ENCODE measurements at regions not wholly inside any gene's neighbourhood (a gene's known extent, or its start where the extent isn't known, plus 50 kb on each side); places are given as distances from the start of the nearest gene placed in this dataset.

GRCh38 chr2:199130501-199130900 is 327.2 kb downstream of the SATB2 start (continued):
- TF ChIP-seq REST (IDR thresholded peaks at IDR 0.05), result no peak
- no peak for TF ChIP-seq EGR1 (IDR thresholded peaks at IDR 0.05; ENCODE audit: low read depth in 2 of 2)
- TF ChIP-seq RAD21 (IDR thresholded peaks at IDR 0.05), result no peak
- TF ChIP-seq SP1 (IDR thresholded peaks at IDR 0.05), result no peak
- no peak for TF ChIP-seq FOXA2 (IDR thresholded peaks at IDR 0.05)
- TF ChIP-seq JUND (IDR thresholded peaks at IDR 0.05), result no peak
- no peak for TF ChIP-seq YY1 (IDR thresholded peaks at IDR 0.05)
- no peak for TF ChIP-seq NR2F2 (IDR thresholded peaks at IDR 0.05)
- TF ChIP-seq HNF4G (IDR thresholded peaks at IDR 0.05), result no peak

DNA sequence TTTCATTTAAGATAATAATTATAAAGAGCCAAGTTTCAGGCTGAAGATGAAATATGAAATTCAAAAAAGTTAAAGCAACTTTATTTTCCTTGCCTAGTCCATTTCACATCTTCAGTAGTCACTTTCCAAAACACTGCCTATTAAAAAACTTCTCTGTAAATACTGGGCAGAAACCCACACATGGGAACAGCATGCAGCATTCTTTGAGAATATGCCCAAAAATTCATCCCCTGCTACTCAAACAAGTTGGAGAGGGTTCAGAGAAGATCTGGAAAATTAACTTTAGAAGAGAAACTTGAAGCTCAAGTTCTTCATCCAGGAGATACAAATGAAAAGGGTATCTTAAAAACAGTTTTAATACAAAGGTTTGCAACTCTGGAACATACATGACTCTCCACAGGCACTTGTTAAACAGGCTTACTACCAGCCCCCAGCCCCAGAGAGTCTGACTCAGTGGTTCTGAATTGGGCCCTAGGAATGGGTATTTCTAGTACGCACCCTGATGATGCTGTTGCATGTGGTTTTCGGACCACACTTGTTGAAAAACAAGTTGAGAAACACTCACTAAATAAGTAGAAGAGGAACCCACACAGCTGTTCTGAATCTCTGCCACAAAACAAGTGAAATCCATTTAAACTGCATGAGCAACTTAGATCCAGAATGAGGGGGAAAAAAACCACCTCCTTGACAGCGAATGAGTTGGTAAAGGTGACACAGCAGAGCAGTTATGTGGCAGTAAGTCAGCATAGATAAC is 329.1 kb downstream of the SATB2 start:
- Histone ChIP-seq H3K27ac (ENCODE audit: low read depth in 1 of 2, low read length in 2 of 2) (no peak overlapping the region), H3K36me3 (ENCODE audit: control insufficient read depth in 4 of 4, insufficient read depth in 3 of 4, low read depth in 1 of 4, low read length in 3 of 4) (no peaks in the 10 kb centered on the region), H3K4me3 (ENCODE audit: low read depth in 1 of 3, low read length in 3 of 3) (no peak overlapping the region), H3K27me3 (ENCODE audit: control insufficient read depth in 4 of 4, insufficient read depth in 4 of 4, low read length in 3 of 4) (no peaks in the 10 kb centered on the region), H3K4me1 (ENCODE audit: control insufficient read depth in 4 of 4, insufficient read depth in 4 of 4, low read length in 3 of 4) (no peaks in the 10 kb centered on the region), H3K9ac (ENCODE audit: low read depth in 1 of 2, low read length in 2 of 2) (no peak overlapping the region), H3K9me3 (ENCODE audit: control insufficient read depth in 4 of 4, low read length in 3 of 4) (no peaks in the 10 kb centered on the region)
- no peak for DNase-seq (ENCODE audit: low spot score)
- TF ChIP-seq FOXA2 (IDR thresholded peaks at IDR 0.05), result no peak
- no peak for TF ChIP-seq RAD21 (IDR thresholded peaks at IDR 0.05)
- TF ChIP-seq JUND (IDR thresholded peaks at IDR 0.05), result no peak
- no peak for TF ChIP-seq TAF1 (conservative IDR thresholded peaks at IDR 0.05)
- TF ChIP-seq, protein P1, sequence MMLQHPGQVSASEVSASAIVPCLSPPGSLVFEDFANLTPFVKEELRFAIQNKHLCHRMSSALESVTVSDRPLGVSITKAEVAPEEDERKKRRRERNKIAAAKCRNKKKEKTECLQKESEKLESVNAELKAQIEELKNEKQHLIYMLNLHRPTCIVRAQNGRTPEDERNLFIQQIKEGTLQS (IDR thresholded peaks at IDR 0.05), result no peak
- TF ChIP-seq EGR1 (IDR thresholded peaks at IDR 0.05; ENCODE audit: low read depth in 2 of 2), result no peak
- TF ChIP-seq, protein P2, sequence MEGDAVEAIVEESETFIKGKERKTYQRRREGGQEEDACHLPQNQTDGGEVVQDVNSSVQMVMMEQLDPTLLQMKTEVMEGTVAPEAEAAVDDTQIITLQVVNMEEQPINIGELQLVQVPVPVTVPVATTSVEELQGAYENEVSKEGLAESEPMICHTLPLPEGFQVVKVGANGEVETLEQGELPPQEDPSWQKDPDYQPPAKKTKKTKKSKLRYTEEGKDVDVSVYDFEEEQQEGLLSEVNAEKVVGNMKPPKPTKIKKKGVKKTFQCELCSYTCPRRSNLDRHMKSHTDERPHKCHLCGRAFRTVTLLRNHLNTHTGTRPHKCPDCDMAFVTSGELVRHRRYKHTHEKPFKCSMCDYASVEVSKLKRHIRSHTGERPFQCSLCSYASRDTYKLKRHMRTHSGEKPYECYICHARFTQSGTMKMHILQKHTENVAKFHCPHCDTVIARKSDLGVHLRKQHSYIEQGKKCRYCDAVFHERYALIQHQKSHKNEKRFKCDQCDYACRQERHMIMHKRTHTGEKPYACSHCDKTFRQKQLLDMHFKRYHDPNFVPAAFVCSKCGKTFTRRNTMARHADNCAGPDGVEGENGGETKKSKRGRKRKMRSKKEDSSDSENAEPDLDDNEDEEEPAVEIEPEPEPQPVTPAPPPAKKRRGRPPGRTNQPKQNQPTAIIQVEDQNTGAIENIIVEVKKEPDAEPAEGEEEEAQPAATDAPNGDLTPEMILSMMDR (IDR thresholded peaks at IDR 0.05; ENCODE audit: low read depth, low read length, missing input control), result no peak
- no peak for TF ChIP-seq SP1 (IDR thresholded peaks at IDR 0.05)
- TF ChIP-seq REST (IDR thresholded peaks at IDR 0.05), result no peak
- no peak for TF ChIP-seq HNF4G (IDR thresholded peaks at IDR 0.05)
- TF ChIP-seq HNF4A (conservative IDR thresholded peaks at IDR 0.05), result no peak
- no peak for TF ChIP-seq GABPA (IDR thresholded peaks at IDR 0.05 in 1 of 2, conservative IDR thresholded peaks at IDR 0.05 in 1 of 2)
- TF ChIP-seq YY1 (IDR thresholded peaks at IDR 0.05), result no peak
- TF ChIP-seq, protein P3, sequence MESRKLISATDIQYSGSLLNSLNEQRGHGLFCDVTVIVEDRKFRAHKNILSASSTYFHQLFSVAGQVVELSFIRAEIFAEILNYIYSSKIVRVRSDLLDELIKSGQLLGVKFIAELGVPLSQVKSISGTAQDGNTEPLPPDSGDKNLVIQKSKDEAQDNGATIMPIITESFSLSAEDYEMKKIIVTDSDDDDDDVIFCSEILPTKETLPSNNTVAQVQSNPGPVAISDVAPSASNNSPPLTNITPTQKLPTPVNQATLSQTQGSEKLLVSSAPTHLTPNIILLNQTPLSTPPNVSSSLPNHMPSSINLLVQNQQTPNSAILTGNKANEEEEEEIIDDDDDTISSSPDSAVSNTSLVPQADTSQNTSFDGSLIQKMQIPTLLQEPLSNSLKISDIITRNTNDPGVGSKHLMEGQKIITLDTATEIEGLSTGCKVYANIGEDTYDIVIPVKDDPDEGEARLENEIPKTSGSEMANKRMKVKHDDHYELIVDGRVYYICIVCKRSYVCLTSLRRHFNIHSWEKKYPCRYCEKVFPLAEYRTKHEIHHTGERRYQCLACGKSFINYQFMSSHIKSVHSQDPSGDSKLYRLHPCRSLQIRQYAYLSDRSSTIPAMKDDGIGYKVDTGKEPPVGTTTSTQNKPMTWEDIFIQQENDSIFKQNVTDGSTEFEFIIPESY (IDR thresholded peaks at IDR 0.05), result no peak
- no peak for TF ChIP-seq NR2F2 (IDR thresholded peaks at IDR 0.05)
- TF ChIP-seq FOXA1 (IDR thresholded peaks at IDR 0.05), result no peak
- TF ChIP-seq, protein P4, sequence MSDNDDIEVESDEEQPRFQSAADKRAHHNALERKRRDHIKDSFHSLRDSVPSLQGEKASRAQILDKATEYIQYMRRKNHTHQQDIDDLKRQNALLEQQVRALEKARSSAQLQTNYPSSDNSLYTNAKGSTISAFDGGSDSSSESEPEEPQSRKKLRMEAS (IDR thresholded peaks at IDR 0.05), result no peak
- no peak for TF ChIP-seq RXRA (IDR thresholded peaks at IDR 0.05)
- WGBS, result 83% methylated on average over 3 of the region's 3 CpGs

Data from liver (tissue), 8 donors.